MCF 10A (cell line): ENCODE measurements at regions not wholly inside any gene's neighbourhood (a gene's known extent, or its start where the extent isn't known, plus 50 kb on each side); places are given as distances from the start of the nearest gene placed in this dataset.

ENCODE experiments used
- BruUV-seq: library from RNA; stranded (reverse); fragments of 400-500 nt; replicated peaks from 2 replicates; lab custom pipeline; 2021; lab: Mats Ljungman, UMichigan
- CTCF ChIA-PET: fragments of 300-600 bp; sonication (Branson Sonifier 250); formaldehyde crosslinking; extraction: SDS; loops from one replicate; lab custom pipeline; 2021; ENCODE audit warnings: antibody characterized with exemption, inconsistent platforms; lab: Yijun Ruan, JAX
- POLR2A ChIA-PET: fragments of 300-600, 350-650 bp; sonication (Branson Sonifier 250); formaldehyde crosslinking; extraction: SDS; loops from one replicate; lab custom pipeline; 2020; ENCODE audit warnings: antibody characterized with exemption, inconsistent platforms; lab: Yijun Ruan, JAX
- DNase-seq: peaks from one replicate; pipeline ENCODE4 v3.0.0-alpha.2; 2018; ENCODE audit not compliant: unreplicated experiment
- H3K27ac Mint-ChIP-seq: one replicate; pipeline ENCODE4 v1.8.0; 2022; ENCODE audit warnings: mild to moderate bottlenecking, low read depth, mixed read lengths; ENCODE audit not compliant: unreplicated experiment
- H3K27me3 Mint-ChIP-seq: one replicate; pipeline ENCODE4 v1.8.0; 2022; ENCODE audit warnings: mixed read lengths; ENCODE audit not compliant: insufficient read depth, unreplicated experiment
- H3K36me3 Mint-ChIP-seq: one replicate; pipeline ENCODE4 v1.8.0; 2022; ENCODE audit warnings: mild to moderate bottlenecking, moderate library complexity, mixed read lengths; ENCODE audit not compliant: insufficient read depth, unreplicated experiment
- H3K4me1 Mint-ChIP-seq: one replicate; pipeline ENCODE4 v1.8.0; 2022; ENCODE audit warnings: mixed read lengths; ENCODE audit not compliant: insufficient read depth, unreplicated experiment
- H3K4me3 Mint-ChIP-seq: one replicate; pipeline ENCODE4 v1.8.0; 2022; ENCODE audit warnings: mild to moderate bottlenecking, moderate library complexity, mixed read lengths; ENCODE audit not compliant: unreplicated experiment
- H3K9me3 Mint-ChIP-seq: one replicate; pipeline ENCODE4 v1.8.0; 2022; ENCODE audit warnings: mixed read lengths; ENCODE audit not compliant: unreplicated experiment
- CTCF ChIP-seq: fragments of 200-600 bp; IDR thresholded peaks from one replicate; pipeline ENCODE4 v1.8.0; 2022; ENCODE audit warnings: antibody characterized with exemption, mild to moderate bottlenecking; ENCODE audit not compliant: unreplicated experiment
- intact Hi-C: fragments of 100-400 bp; cut with micrococcal nuclease; formaldehyde crosslinking; loops from 2 replicates; pipeline ENCODE4 v1.14.1; 2022

- Mint-ChIP-seq H3K36me3 (no peaks in the 10 kb centered on the region), H3K9me3 (no peaks in the 10 kb centered on the region), H3K27me3 (no peaks in the 10 kb centered on the region), H3K27ac (peak overlapping the region; percentile 68), H3K4me1 (peaks cover 64% of the 10 kb centered on the region), H3K4me3 (peak overlapping the region; percentile 5)
- no peak for TF ChIP-seq CTCF
- BruUV-seq, result TSS peak; percentile 26
- CTCF ChIA-PET, result interaction anchor here (1.5 kb wide), 1 partner anchor 630 kb away, joined by 4 read pairs; no protein-coding TSS in a partner anchor
- DNase-seq, result peak; percentile 86
- intact Hi-C loops, result no loop called here
- POLR2A ChIA-PET, result interaction anchor here (0.6 to 2.0 kb wide), 14 partner anchors 8 to 493 kb away, joined by 3 to 9 read pairs (median 3); no protein-coding TSS in a partner anchor
These were observed 191.2 kb upstream of the PREP start for GRCh38 chr6:105593805-105594671.

- no peak overlapping the region for H3K4me3 Mint-ChIP-seq
- TF ChIP-seq CTCF, result no peak
- H3K27me3 Mint-ChIP-seq, result no peaks in the 10 kb centered on the region
- H3K9me3 Mint-ChIP-seq, result no peaks in the 10 kb centered on the region
- POLR2A ChIA-PET, result interaction anchor here (0.9 to 2.0 kb wide), 8 partner anchors 9 to 494 kb away, joined by 3 to 9 read pairs (median 3); no protein-coding TSS in a partner anchor
- CTCF ChIA-PET, result interaction anchor here (1.5 kb wide), 1 partner anchor 631 kb away, joined by 4 read pairs; no protein-coding TSS in a partner anchor
- DNase-seq, result peak; percentile 38
- H3K4me1 Mint-ChIP-seq, result peaks cover 66% of the 10 kb centered on the region
- H3K27ac Mint-ChIP-seq, result no peak overlapping the region
- no peaks in the 10 kb centered on the region for H3K36me3 Mint-ChIP-seq
- BruUV-seq, result no TSS peak
- intact Hi-C loops, result no loop called here
These were observed 190.3 kb upstream of the PREP start for GRCh38 chr6:105593056-105593690.

- POLR2A ChIA-PET, result interaction anchor here (1.3 to 2.5 kb wide), 5 partner anchors 9 to 493 kb away, joined by 3 to 13 read pairs (median 6); no protein-coding TSS in a partner anchor
These were observed 189.4 kb upstream of the PREP start for GRCh38 chr6:105592329-105592728.

More at GRCh38 chr6:105592329-105592728, 189.4 kb upstream of the PREP start:
- Mint-ChIP-seq H3K27ac (peak overlapping the region; percentile 43), H3K9me3 (no peaks in the 10 kb centered on the region), H3K27me3 (no peaks in the 10 kb centered on the region), H3K4me1 (peaks cover 63% of the 10 kb centered on the region), H3K36me3 (no peaks in the 10 kb centered on the region), H3K4me3 (peak overlapping the region; percentile 2)
- intact Hi-C loops, result no loop called here
- no TSS peak for BruUV-seq
- peak; percentile 99 for DNase-seq
- no peak for TF ChIP-seq CTCF
- CTCF ChIA-PET, result interaction anchor here (0.5 to 0.7 kb wide), 2 partner anchors 11 to 72 kb away, joined by 3 read pairs; no protein-coding TSS in a partner anchor
